ENCODE measurements at regions not wholly inside any gene's neighbourhood (a gene's known extent, or its start where the extent isn't known, plus 50 kb on each side); places are given as distances from the start of the nearest gene placed in this dataset.

- Histone ChIP-seq H3K27me3 (ENCODE audit: control insufficient read depth, insufficient read depth, low read length) (no peaks in the 10 kb centered on the region), H3K36me3 (ENCODE audit: control insufficient read depth, insufficient read depth, low read length) (no peaks in the 10 kb centered on the region), H3K27ac (ENCODE audit: low read length) (no peak overlapping the region), H3K9me3 (replicated peaks; ENCODE audit: control insufficient read depth, low read depth, low read length) (no peaks in the 10 kb centered on the region), H3K4me1 (ENCODE audit: control insufficient read depth, insufficient read depth, low read length) (no peaks in the 10 kb centered on the region), H3K4me3 (ENCODE audit: low read length) (no peak overlapping the region)
- DNase-seq, result no peak
- WGBS (ENCODE audit: insufficient coverage), result no CpG with 5 or more reads among the region's 4 CpGs
Observed at GRCh38 chr1:214897581-214897980, 185.0 kb upstream of the KCNK2 start.

GRCh38 chr1:214898161-214898560 is 184.4 kb upstream of the KCNK2 start:
- no peaks in the 10 kb centered on the region for H3K27me3 ChIP-seq (ENCODE audit: control insufficient read depth, insufficient read depth, low read length)
- H3K4me1 ChIP-seq (ENCODE audit: control insufficient read depth, insufficient read depth, low read length), result no peaks in the 10 kb centered on the region
- no peak overlapping the region for H3K4me3 ChIP-seq (ENCODE audit: low read length)
- no peaks in the 10 kb centered on the region for H3K9me3 ChIP-seq (replicated peaks; ENCODE audit: control insufficient read depth, low read depth, low read length)
- DNase-seq, result no peak
- 94% methylated on average over 8 of the region's 8 CpGs for WGBS (ENCODE audit: insufficient coverage)
- H3K36me3 ChIP-seq (ENCODE audit: control insufficient read depth, insufficient read depth, low read length), result no peaks in the 10 kb centered on the region
- H3K27ac ChIP-seq (ENCODE audit: low read length), result no peak overlapping the region

- no peaks in the 10 kb centered on the region for H3K9me3 ChIP-seq (replicated peaks; ENCODE audit: control insufficient read depth, low read depth, low read length)
- WGBS (ENCODE audit: insufficient coverage), result no CpG with 5 or more reads among the region's 3 CpGs
- DNase-seq, result no peak
- no peaks in the 10 kb centered on the region for H3K36me3 ChIP-seq (ENCODE audit: control insufficient read depth, insufficient read depth, low read length)
- no peak overlapping the region for H3K4me3 ChIP-seq (ENCODE audit: low read length)
- H3K4me1 ChIP-seq (ENCODE audit: control insufficient read depth, insufficient read depth, low read length), result no peaks in the 10 kb centered on the region
- no peak overlapping the region for H3K27ac ChIP-seq (ENCODE audit: low read length)
- no peaks in the 10 kb centered on the region for H3K27me3 ChIP-seq (ENCODE audit: control insufficient read depth, insufficient read depth, low read length)
Observed at GRCh38 chr1:214898718-214899117, 183.8 kb upstream of the KCNK2 start.

GRCh38 chr1:214899908-214900460 is 182.6 kb upstream of the KCNK2 start:
- no peak overlapping the region for H3K27ac ChIP-seq (ENCODE audit: low read length)
- no peaks in the 10 kb centered on the region for H3K9me3 ChIP-seq (replicated peaks; ENCODE audit: control insufficient read depth, low read depth, low read length)
- DNase-seq, result no peak
- H3K4me1 ChIP-seq (ENCODE audit: control insufficient read depth, insufficient read depth, low read length), result no peaks in the 10 kb centered on the region
- no peaks in the 10 kb centered on the region for H3K36me3 ChIP-seq (ENCODE audit: control insufficient read depth, insufficient read depth, low read length)
- no peaks in the 10 kb centered on the region for H3K27me3 ChIP-seq (ENCODE audit: control insufficient read depth, insufficient read depth, low read length)
- no peak overlapping the region for H3K4me3 ChIP-seq (ENCODE audit: low read length)

- 88% methylated on average over 1 of the region's 4 CpGs for WGBS (ENCODE audit: insufficient coverage)
- Histone ChIP-seq H3K4me3 (ENCODE audit: low read length) (no peak overlapping the region), H3K9me3 (replicated peaks; ENCODE audit: control insufficient read depth, low read depth, low read length) (no peaks in the 10 kb centered on the region), H3K36me3 (ENCODE audit: control insufficient read depth, insufficient read depth, low read length) (no peaks in the 10 kb centered on the region), H3K27me3 (ENCODE audit: control insufficient read depth, insufficient read depth, low read length) (no peaks in the 10 kb centered on the region), H3K4me1 (ENCODE audit: control insufficient read depth, insufficient read depth, low read length) (no peaks in the 10 kb centered on the region), H3K27ac (ENCODE audit: low read length) (no peak overlapping the region)
- no peak for DNase-seq
Observed at GRCh38 chr1:214900590-214900989, 181.9 kb upstream of the KCNK2 start.

GRCh38 chr1:214901718-214902117 is 180.8 kb upstream of the KCNK2 start:
- Histone ChIP-seq H3K4me3 (ENCODE audit: low read length) (no peak overlapping the region), H3K36me3 (ENCODE audit: control insufficient read depth, insufficient read depth, low read length) (no peaks in the 10 kb centered on the region), H3K27ac (ENCODE audit: low read length) (no peak overlapping the region), H3K4me1 (ENCODE audit: control insufficient read depth, insufficient read depth, low read length) (no peaks in the 10 kb centered on the region), H3K9me3 (replicated peaks; ENCODE audit: control insufficient read depth, low read depth, low read length) (no peaks in the 10 kb centered on the region), H3K27me3 (ENCODE audit: control insufficient read depth, insufficient read depth, low read length) (no peaks in the 10 kb centered on the region)
- no peak for DNase-seq
- WGBS (ENCODE audit: insufficient coverage), result no CpG with 5 or more reads among the region's 2 CpGs

GRCh38 chr1:214902636-214903320 is 179.8 kb upstream of the KCNK2 start:
- Histone ChIP-seq H3K4me1 (ENCODE audit: control insufficient read depth, insufficient read depth, low read length) (no peaks in the 10 kb centered on the region), H3K27me3 (ENCODE audit: control insufficient read depth, insufficient read depth, low read length) (no peaks in the 10 kb centered on the region), H3K4me3 (ENCODE audit: low read length) (no peak overlapping the region), H3K36me3 (ENCODE audit: control insufficient read depth, insufficient read depth, low read length) (no peaks in the 10 kb centered on the region), H3K9me3 (replicated peaks; ENCODE audit: control insufficient read depth, low read depth, low read length) (no peaks in the 10 kb centered on the region), H3K27ac (ENCODE audit: low read length) (no peak overlapping the region)
- no peak for DNase-seq
- no CpG with 5 or more reads among the region's 2 CpGs for WGBS (ENCODE audit: insufficient coverage)

- Histone ChIP-seq H3K27ac (ENCODE audit: low read length) (no peak overlapping the region), H3K4me1 (ENCODE audit: control insufficient read depth, insufficient read depth, low read length) (no peaks in the 10 kb centered on the region), H3K27me3 (ENCODE audit: control insufficient read depth, insufficient read depth, low read length) (no peaks in the 10 kb centered on the region), H3K9me3 (replicated peaks; ENCODE audit: control insufficient read depth, low read depth, low read length) (no peaks in the 10 kb centered on the region), H3K36me3 (ENCODE audit: control insufficient read depth, insufficient read depth, low read length) (no peaks in the 10 kb centered on the region), H3K4me3 (ENCODE audit: low read length) (no peak overlapping the region)
- WGBS (ENCODE audit: insufficient coverage), result 91% methylated on average over 5 of the region's 8 CpGs
- DNase-seq, result no peak
Observed at GRCh38 chr1:214912127-214912526, 170.4 kb upstream of the KCNK2 start.

GRCh38 chr1:214913966-214914365 is 168.6 kb upstream of the KCNK2 start:
- peak; percentile 9 for DNase-seq
- no peaks in the 10 kb centered on the region for H3K36me3 ChIP-seq (ENCODE audit: control insufficient read depth, insufficient read depth, low read length)
- no peaks in the 10 kb centered on the region for H3K9me3 ChIP-seq (replicated peaks; ENCODE audit: control insufficient read depth, low read depth, low read length)
- no CpG with 5 or more reads among the region's 2 CpGs for WGBS (ENCODE audit: insufficient coverage)
- H3K4me3 ChIP-seq (ENCODE audit: low read length), result no peak overlapping the region
- H3K4me1 ChIP-seq (ENCODE audit: control insufficient read depth, insufficient read depth, low read length), result no peaks in the 10 kb centered on the region
- no peak overlapping the region for H3K27ac ChIP-seq (ENCODE audit: low read length)
- no peaks in the 10 kb centered on the region for H3K27me3 ChIP-seq (ENCODE audit: control insufficient read depth, insufficient read depth, low read length)

- 80% methylated on average over 1 of the region's 31 CpGs for WGBS (ENCODE audit: insufficient coverage)
- no peaks in the 10 kb centered on the region for H3K27me3 ChIP-seq (ENCODE audit: control insufficient read depth, insufficient read depth, low read length)
- no peaks in the 10 kb centered on the region for H3K36me3 ChIP-seq (ENCODE audit: control insufficient read depth, insufficient read depth, low read length)
- H3K4me1 ChIP-seq (ENCODE audit: control insufficient read depth, insufficient read depth, low read length), result no peaks in the 10 kb centered on the region
- no peaks in the 10 kb centered on the region for H3K9me3 ChIP-seq (replicated peaks; ENCODE audit: control insufficient read depth, low read depth, low read length)
- no peak overlapping the region for H3K27ac ChIP-seq (ENCODE audit: low read length)
- no peak overlapping the region for H3K4me3 ChIP-seq (ENCODE audit: low read length)
- DNase-seq, result no peak
Observed at GRCh38 chr1:214917081-214917635, 165.4 kb upstream of the KCNK2 start.

All from muscle of leg (tissue), 3 donors.